ENCODE measurements at regions not wholly inside any gene's neighbourhood (a gene's known extent, or its start where the extent isn't known, plus 50 kb on each side); places are given as distances from the start of the nearest gene placed in this dataset.

GRCh38 chr4:178633263-178633662 is 1191.0 kb upstream of the AGA start:
- DNase-seq, result no peak

GRCh38 chr4:178664621-178665020 is 1222.4 kb upstream of the AGA start:
- DNase-seq, result no peak

- no peak for DNase-seq
Measured at GRCh38 chr4:178665916-178666315, 1223.7 kb upstream of the AGA start.

- DNase-seq, result no peak
Measured at GRCh38 chr4:178671766-178672165, 1229.5 kb upstream of the AGA start.

- DNase-seq, result no peak
Measured at GRCh38 chr4:178672512-178672911, 1230.3 kb upstream of the AGA start.

- no peak for DNase-seq
Measured at GRCh38 chr4:178681871-178682270, 1239.6 kb upstream of the AGA start.

GRCh38 chr4:178689926-178690325 is 1247.7 kb upstream of the AGA start:
- DNase-seq, result no peak

- no peak for DNase-seq
Measured at GRCh38 chr4:178693816-178694215, 1251.6 kb upstream of the AGA start.

- DNase-seq, result no peak
Measured at GRCh38 chr4:178696515-178696914, 1254.3 kb upstream of the AGA start.

GRCh38 chr4:178712486-178712885 is 1270.2 kb upstream of the AGA start:
- DNase-seq, result no peak

GRCh38 chr4:178738026-178738425 is 1295.8 kb upstream of the AGA start:
- no peak for DNase-seq

GRCh38 chr4:178745203-178745602 is 1303.0 kb upstream of the AGA start:
- no peak for DNase-seq

- no peak for DNase-seq
Measured at GRCh38 chr4:178752954-178753525, 1310.8 kb upstream of the AGA start.

- DNase-seq, result no peak
Measured at GRCh38 chr4:178778496-178778895, 1336.3 kb upstream of the AGA start.

- no peak for DNase-seq
Measured at GRCh38 chr4:178781779-178782178, 1339.5 kb upstream of the AGA start.

- DNase-seq, result no peak
Measured at GRCh38 chr4:178784491-178784890, 1342.3 kb upstream of the AGA start.

GRCh38 chr4:178789279-178789678 is 1347.0 kb upstream of the AGA start:
- DNase-seq, result no peak

- no peak for DNase-seq
Measured at GRCh38 chr4:178799204-178799603, 1357.0 kb upstream of the AGA start.

GRCh38 chr4:178808106-178808505 is 1365.9 kb upstream of the AGA start:
- DNase-seq, result no peak

- DNase-seq, result no peak
Measured at GRCh38 chr4:178809921-178810320, 1367.7 kb upstream of the AGA start.

GRCh38 chr4:178811356-178811755 is 1369.1 kb upstream of the AGA start:
- DNase-seq, result no peak

- DNase-seq, result no peak
Measured at GRCh38 chr4:178812866-178813265, 1370.6 kb upstream of the AGA start.

GRCh38 chr4:178814908-178815307 is 1372.7 kb upstream of the AGA start:
- no peak for DNase-seq

- no peak for DNase-seq
Measured at GRCh38 chr4:178823673-178824295, 1381.5 kb upstream of the AGA start.

GRCh38 chr4:178836865-178837264 is 1394.6 kb upstream of the AGA start:
- no peak for DNase-seq

Data from stimulated activated CD8-positive, alpha-beta memory T cell treated with anti-CD3 and anti-CD28 coated beads, Interleukin-4, amount 100 ng/mL, for 48 hours (primary cell).